Thoracic aorta (tissue), 2 donors: ENCODE measurements at regions not wholly inside any gene's neighbourhood (a gene's known extent, or its start where the extent isn't known, plus 50 kb on each side); places are given as distances from the start of the nearest gene placed in this dataset.

Source experiments
- ATAC-seq: fragments of 150-250 bp; one replicate; pipeline ENCODE4 v1.8.0; 2017; ENCODE audit warnings: low read depth; ENCODE audit not compliant: insufficient number of reproducible peaks, low FRiP score
- DNase-seq: peaks from one replicate; pipeline ENCODE4 v3.0.0-alpha.2; 2020; ENCODE audit warnings: low spot score
- H3K27ac ChIP-seq, 2 donors: fragments of 200-600 bp; sonication (generic); 1 replicate in 1 of 2; 2 replicates in 1 of 2; pipeline ENCODE4 v1.5.1; 2016; ENCODE audit warnings: mild to moderate bottlenecking in 2 of 2, moderate library complexity in 2 of 2
- H3K27me3 ChIP-seq: fragments of 200-600 bp; sonication (generic); replicated peaks from 2 replicates; pipeline ENCODE4 v1.6.0; 2016; ENCODE audit warnings: mild to moderate bottlenecking; ENCODE audit not compliant: insufficient read depth
- H3K36me3 ChIP-seq: fragments of 200-600 bp; sonication (generic); one replicate; pipeline ENCODE4 v1.5.1; 2016
- H3K4me1 ChIP-seq, 2 donors: fragments of 200-600 bp; sonication (generic); 1 replicate in 1 of 2; 2 replicates in 1 of 2; pipeline versions ENCODE4 v1.5.1 to v1.6.0; 2016; ENCODE audit warnings: low read depth in 2 of 2, mild to moderate bottlenecking in 1 of 2; ENCODE audit not compliant: control insufficient read depth in 1 of 2
- H3K4me3 ChIP-seq: fragments of 200-600 bp; sonication (generic); 2 replicates; pipeline ENCODE4 v1.5.1; 2016; ENCODE audit warnings: mild to moderate bottlenecking
- H3K9me3 ChIP-seq: fragments of 200-600 bp; sonication (generic); 2 replicates; pipeline ENCODE4 v1.5.1; 2016
- TF ChIP-seq, protein P1 (sequence below): fragments of 200-600 bp; sonication (generic); IDR thresholded peaks from one replicate; pipeline ENCODE4 v1.5.1; 2019; ENCODE audit warnings: antibody characterized with exemption

DNA sequence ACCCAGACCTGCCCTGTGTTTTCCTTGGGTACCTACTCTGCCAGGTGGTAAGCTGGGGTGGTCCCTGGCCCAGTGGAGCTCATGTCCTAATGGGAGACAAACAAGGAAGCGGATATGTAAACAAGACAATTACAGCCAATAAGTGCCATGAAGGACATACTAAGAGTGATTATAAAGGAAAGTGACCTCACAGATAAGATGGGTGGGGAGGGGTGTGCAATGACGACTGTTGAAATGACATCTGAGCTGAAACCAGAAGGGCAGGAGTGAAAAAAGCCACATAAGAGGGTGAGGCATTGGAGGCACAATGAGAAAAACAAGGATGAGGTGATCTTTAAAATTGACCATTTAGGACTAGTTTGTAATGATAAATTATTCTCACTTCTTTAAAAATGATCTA lies 336.2 kb upstream of the IL12A start:
- Histone ChIP-seq H3K9me3 (no peaks in the 10 kb centered on the region), H3K27me3 (no peaks in the 10 kb centered on the region), H3K4me3 (no peak overlapping the region), H3K4me1 (no peaks in the 10 kb centered on the region), H3K36me3 (no peaks in the 10 kb centered on the region), H3K27ac (no peak overlapping the region)
- TF ChIP-seq, protein P1, sequence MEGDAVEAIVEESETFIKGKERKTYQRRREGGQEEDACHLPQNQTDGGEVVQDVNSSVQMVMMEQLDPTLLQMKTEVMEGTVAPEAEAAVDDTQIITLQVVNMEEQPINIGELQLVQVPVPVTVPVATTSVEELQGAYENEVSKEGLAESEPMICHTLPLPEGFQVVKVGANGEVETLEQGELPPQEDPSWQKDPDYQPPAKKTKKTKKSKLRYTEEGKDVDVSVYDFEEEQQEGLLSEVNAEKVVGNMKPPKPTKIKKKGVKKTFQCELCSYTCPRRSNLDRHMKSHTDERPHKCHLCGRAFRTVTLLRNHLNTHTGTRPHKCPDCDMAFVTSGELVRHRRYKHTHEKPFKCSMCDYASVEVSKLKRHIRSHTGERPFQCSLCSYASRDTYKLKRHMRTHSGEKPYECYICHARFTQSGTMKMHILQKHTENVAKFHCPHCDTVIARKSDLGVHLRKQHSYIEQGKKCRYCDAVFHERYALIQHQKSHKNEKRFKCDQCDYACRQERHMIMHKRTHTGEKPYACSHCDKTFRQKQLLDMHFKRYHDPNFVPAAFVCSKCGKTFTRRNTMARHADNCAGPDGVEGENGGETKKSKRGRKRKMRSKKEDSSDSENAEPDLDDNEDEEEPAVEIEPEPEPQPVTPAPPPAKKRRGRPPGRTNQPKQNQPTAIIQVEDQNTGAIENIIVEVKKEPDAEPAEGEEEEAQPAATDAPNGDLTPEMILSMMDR = no peak
- no peak for DNase-seq
- no peak for ATAC-seq

DNA sequence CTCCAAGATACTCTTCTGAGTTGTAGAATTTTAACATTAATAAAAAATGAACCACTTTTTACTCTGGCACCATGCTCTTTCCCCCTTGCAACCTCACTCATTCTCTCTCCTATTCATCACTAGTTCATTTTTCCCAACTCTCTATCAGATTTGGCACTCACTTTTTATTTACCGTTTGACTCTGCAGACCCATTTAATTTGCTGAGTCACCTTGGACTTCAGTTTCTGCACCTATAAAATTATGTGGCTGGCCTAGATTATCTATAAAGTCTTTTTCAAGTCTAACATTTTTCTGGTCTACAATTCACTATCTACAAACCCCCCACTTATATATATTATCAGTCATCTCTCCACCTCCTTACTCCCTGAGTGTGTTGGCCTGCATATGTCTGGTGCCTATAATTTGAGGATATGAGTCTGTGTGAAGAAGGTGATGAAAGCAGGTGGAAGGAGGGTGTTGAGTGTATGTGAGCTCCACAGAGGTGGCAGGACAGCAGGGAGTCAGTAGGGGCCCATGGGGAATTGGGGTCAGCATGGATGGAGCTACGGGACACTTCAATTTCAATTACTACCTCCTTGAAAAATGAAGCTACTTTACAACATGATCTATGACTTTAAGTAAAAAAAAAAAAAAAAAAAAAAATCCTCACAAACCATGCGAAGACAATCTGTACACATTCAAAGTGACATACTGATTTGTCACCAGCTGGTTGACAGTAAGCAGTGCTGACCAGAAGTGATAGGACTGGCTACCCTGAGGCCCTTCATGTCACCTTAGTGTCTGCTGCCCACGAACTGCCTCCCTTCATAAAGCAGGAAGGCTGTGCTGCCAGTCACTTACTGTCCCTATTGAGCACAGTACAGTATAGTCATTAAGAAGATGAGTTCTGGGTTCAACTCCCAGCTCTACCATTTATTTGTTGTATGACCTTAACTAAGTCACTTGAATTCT lies 334.2 kb upstream of the IL12A start:
- TF ChIP-seq, protein P1 = no peak
- H3K4me3 ChIP-seq = no peak overlapping the region
- ATAC-seq (no peak), DNase-seq (no peak)
- H3K36me3 ChIP-seq = no peaks in the 10 kb centered on the region
- no peaks in the 10 kb centered on the region for H3K9me3 ChIP-seq
- no peaks in the 10 kb centered on the region for H3K27me3 ChIP-seq
- H3K27ac ChIP-seq = no peak overlapping the region
- H3K4me1 ChIP-seq = no peaks in the 10 kb centered on the region

DNA sequence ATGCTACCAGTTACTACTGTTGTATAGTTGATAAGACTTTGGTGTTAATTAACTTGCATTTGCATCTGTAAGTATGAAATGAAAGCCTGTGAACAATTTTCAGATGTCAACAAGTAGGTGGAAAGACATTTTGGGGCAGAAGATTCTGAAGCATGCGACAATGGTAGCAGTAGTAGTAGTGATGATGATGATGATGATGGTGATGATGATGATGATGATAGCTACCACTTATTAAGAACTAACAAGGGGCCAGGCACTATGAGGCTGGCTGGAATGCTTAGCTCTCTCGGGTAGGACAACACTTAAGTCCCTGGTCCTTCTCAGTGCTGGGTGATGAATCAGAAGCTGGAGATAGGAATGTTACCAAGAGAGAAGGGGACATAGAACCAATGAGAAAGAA lies 333.4 kb upstream of the IL12A start:
- H3K4me3 ChIP-seq = no peak overlapping the region
- H3K27ac ChIP-seq = no peak overlapping the region
- DNase-seq (no peak), ATAC-seq (no peak)
- no peaks in the 10 kb centered on the region for H3K9me3 ChIP-seq
- no peaks in the 10 kb centered on the region for H3K4me1 ChIP-seq
- TF ChIP-seq, protein P1 = no peak
- H3K27me3 ChIP-seq = no peaks in the 10 kb centered on the region
- no peaks in the 10 kb centered on the region for H3K36me3 ChIP-seq

DNA sequence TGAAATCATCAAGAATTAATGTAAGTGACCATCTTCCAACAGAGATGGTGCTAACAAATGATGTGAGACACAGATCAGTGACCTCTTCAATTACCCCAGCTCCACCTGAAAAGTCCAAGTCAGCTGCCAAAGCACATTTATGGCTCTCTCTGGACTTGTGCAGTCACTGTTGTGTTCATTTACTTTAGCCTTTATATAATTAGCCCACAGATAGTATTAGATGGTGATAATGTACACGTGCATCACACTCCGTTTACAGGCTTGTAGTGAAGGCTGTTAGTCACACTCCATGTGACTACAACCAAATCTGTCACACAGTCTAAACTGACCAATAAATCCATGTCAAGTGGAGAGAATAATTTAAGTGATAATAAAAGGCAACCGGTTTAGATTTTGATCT lies 331.5 kb upstream of the IL12A start:
- Histone ChIP-seq H3K27ac (no peak overlapping the region), H3K27me3 (no peaks in the 10 kb centered on the region), H3K9me3 (peaks cover 7% of the 10 kb centered on the region), H3K4me1 (no peaks in the 10 kb centered on the region), H3K4me3 (no peak overlapping the region), H3K36me3 (no peaks in the 10 kb centered on the region)
- no peak for ATAC-seq
- TF ChIP-seq, protein P1 = no peak
- no peak for DNase-seq

DNA sequence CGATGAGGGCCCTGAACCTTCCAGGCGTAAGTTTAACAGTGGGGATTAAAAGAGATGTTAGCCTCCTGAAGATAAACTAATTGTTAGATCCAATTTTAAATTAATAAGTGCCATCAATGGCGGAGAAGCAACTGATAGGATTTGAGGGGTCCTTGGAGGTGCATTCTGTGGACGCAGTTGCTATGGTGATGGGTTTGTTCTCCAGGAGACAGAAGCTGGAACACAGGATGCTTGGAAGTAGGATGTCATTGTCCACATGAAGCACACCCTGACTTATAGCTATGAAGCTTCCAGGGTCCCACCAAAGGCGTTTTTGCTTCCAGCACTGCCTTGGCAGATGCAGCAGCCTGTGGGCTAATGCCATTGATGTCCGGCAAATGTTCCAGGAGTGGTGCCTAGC lies 331.0 kb upstream of the IL12A start:
- DNase-seq = no peak
- Histone ChIP-seq H3K9me3 (peaks cover 7% of the 10 kb centered on the region), H3K36me3 (no peaks in the 10 kb centered on the region), H3K4me1 (no peaks in the 10 kb centered on the region), H3K4me3 (no peak overlapping the region), H3K27ac (no peak overlapping the region), H3K27me3 (no peaks in the 10 kb centered on the region)
- TF ChIP-seq, protein P1 = no peak
- no peak for ATAC-seq
